ENCODE measurements at regions not wholly inside any gene's neighbourhood (a gene's known extent, or its start where the extent isn't known, plus 50 kb on each side); places are given as distances from the start of the nearest gene placed in this dataset.
"Not testable (repeated sequence)": the region's sequence is repeated elsewhere in the genome, so short reads cannot be mapped to it uniquely, and the experiment has no call there.

- TF ChIP-seq CTCF (conservative IDR thresholded peaks at IDR 0.05); EZH2 (IDR thresholded peaks at IDR 0.05; ENCODE audit: low read depth): not testable (repeated sequence)
Observed at GRCh38 chr1:121607499-121607898, 422.7 kb downstream of the SRGAP2C start.
